Smooth muscle cell (in vitro differentiated cells): ENCODE measurements at regions not wholly inside any gene's neighbourhood (a gene's known extent, or its start where the extent isn't known, plus 50 kb on each side); places are given as distances from the start of the nearest gene placed in this dataset.

Experiments used
- DNase-seq: peaks from one replicate; lab custom pipeline; 2025; ENCODE audit not compliant: unreplicated experiment; lab: John Stamatoyannopoulos, UW
- H2AFZ ChIP-seq: fragments of 200-600 bp; sonication (generic); 2 replicates; pipeline ENCODE4 v1.6.0; 2016; ENCODE audit warnings: antibody characterized with exemption, low read depth, mild to moderate bottlenecking
- H3F3A ChIP-seq: fragments of 200-600 bp; sonication (generic); 2 replicates; pipeline ENCODE4 v1.6.0; 2017; ENCODE audit warnings: antibody characterized with exemption, low read depth
- H3K27ac ChIP-seq: fragments of 200-600 bp; sonication (generic); 2 replicates; pipeline ENCODE4 v1.5.1; 2016; ENCODE audit warnings: low read depth, mild to moderate bottlenecking
- H3K27me3 ChIP-seq: fragments of 200-600 bp; sonication (generic); 2 replicates; pipeline ENCODE4 v1.6.1; 2016; ENCODE audit warnings: low read depth, mild to moderate bottlenecking
- H3K36me3 ChIP-seq: fragments of 200-600 bp; sonication (generic); 2 replicates; pipeline ENCODE4 v1.5.1; 2016; ENCODE audit warnings: low read depth
- H3K4me1 ChIP-seq: fragments of 200-600 bp; sonication (generic); 2 replicates; pipeline ENCODE4 v1.5.1; 2016; ENCODE audit warnings: low read depth
- H3K4me2 ChIP-seq: fragments of 200-600 bp; sonication (generic); 2 replicates; pipeline ENCODE4 v1.6.0; 2016; ENCODE audit warnings: mild to moderate bottlenecking
- H3K4me3 ChIP-seq: fragments of 200-600 bp; sonication (generic); 2 replicates; pipeline ENCODE4 v1.5.1; 2016; ENCODE audit warnings: mild to moderate bottlenecking
- H3K79me2 ChIP-seq: fragments of 200-600 bp; sonication (generic); 2 replicates; pipeline ENCODE4 v1.6.0; 2016; ENCODE audit warnings: low read depth, mild to moderate bottlenecking
- H3K9ac ChIP-seq: fragments of 200-600 bp; sonication (generic); 2 replicates; pipeline ENCODE4 v1.6.0; 2016; ENCODE audit warnings: low read depth
- H3K9me3 ChIP-seq: fragments of 200-600 bp; sonication (generic); replicated peaks from 2 replicates; pipeline ENCODE4 v1.5.1; 2016; ENCODE audit warnings: low read depth
- H4K20me1 ChIP-seq: fragments of 200-600 bp; sonication (generic); 2 replicates; pipeline ENCODE4 v1.6.0; 2016; ENCODE audit warnings: low read depth
- WGBS: methylation state at CpG from one replicate; pipeline ENCODE4 v1.1.7; 2016; ENCODE audit warnings: low lambda C conversion rate; 5-methylcytosine and 5-hydroxymethylcytosine counted together
- TF ChIP-seq, protein P1 (sequence below): fragments of 200-600 bp; sonication (generic); IDR thresholded peaks from 2 replicates; pipeline ENCODE4 v1.5.1; 2017; ENCODE audit warnings: borderline replicate concordance, mild to moderate bottlenecking, antibody characterized with exemption; ENCODE audit not compliant: insufficient read depth, poor library complexity, severe bottlenecking

DNA sequence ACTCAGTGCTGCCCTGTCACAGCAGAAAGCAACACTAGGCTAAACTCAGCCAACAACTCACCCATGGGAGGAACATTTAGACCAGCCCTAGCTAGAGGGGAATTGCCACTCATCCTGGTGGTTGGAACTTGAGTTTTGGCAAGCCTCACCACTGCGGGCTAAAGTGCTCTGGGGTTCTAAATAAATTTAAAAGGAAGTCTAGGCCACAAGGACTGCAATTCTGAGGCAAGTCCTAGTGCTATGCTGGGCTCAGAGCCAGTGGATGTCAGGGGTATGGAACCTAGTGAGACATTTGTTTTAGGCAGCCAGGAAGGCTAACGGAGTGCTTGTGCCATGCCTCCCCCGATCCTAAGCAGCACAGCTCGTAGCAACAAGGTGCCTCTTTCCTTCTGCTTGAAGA is 78.0 kb downstream of the RGS13 start:
- Histone ChIP-seq H3K9ac (no peak overlapping the region), H3K4me3 (no peak overlapping the region), H3K4me1 (peaks cover 6% of the 10 kb centered on the region), H3F3A (no peaks in the 10 kb centered on the region), H3K4me2 (no peak overlapping the region), H3K79me2 (no peaks in the 10 kb centered on the region), H3K27me3 (no peaks in the 10 kb centered on the region), H4K20me1 (no peaks in the 10 kb centered on the region), H3K27ac (no peak overlapping the region), H2AFZ (no peak overlapping the region), H3K9me3 (no peaks in the 10 kb centered on the region), H3K36me3 (no peaks in the 10 kb centered on the region)
- 92% methylated on average over 4 of the region's 4 CpGs for WGBS
- TF ChIP-seq, protein P1, sequence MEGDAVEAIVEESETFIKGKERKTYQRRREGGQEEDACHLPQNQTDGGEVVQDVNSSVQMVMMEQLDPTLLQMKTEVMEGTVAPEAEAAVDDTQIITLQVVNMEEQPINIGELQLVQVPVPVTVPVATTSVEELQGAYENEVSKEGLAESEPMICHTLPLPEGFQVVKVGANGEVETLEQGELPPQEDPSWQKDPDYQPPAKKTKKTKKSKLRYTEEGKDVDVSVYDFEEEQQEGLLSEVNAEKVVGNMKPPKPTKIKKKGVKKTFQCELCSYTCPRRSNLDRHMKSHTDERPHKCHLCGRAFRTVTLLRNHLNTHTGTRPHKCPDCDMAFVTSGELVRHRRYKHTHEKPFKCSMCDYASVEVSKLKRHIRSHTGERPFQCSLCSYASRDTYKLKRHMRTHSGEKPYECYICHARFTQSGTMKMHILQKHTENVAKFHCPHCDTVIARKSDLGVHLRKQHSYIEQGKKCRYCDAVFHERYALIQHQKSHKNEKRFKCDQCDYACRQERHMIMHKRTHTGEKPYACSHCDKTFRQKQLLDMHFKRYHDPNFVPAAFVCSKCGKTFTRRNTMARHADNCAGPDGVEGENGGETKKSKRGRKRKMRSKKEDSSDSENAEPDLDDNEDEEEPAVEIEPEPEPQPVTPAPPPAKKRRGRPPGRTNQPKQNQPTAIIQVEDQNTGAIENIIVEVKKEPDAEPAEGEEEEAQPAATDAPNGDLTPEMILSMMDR: no peak
- no peak for DNase-seq

DNA sequence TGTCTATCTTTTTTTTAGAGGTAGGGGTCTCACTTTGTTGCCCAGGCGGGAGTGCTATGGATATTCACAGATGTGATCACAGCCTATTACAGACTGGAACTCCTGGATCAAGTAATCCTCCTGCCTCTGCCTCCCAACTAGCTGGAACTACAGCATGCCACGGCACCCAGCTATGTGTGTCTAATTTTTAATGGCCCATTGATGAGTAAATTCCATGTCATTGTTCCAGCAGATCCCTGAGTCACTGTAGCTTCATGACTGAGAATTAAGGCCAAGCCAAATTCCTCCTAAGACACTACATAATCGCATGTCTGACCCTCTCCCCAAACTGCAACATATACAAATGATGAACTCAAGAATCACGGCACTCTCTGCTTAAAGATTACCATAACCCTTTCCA is 84.2 kb upstream of the RGS2 start:
- TF ChIP-seq, protein P1: no peak
- no peak overlapping the region for H2AFZ ChIP-seq
- no peaks in the 10 kb centered on the region for H3K27me3 ChIP-seq
- no peak overlapping the region for H3K27ac ChIP-seq
- H3F3A ChIP-seq: no peaks in the 10 kb centered on the region
- no peak overlapping the region for H3K9ac ChIP-seq
- H3K9me3 ChIP-seq: peaks cover 8% of the 10 kb centered on the region
- no peaks in the 10 kb centered on the region for H3K36me3 ChIP-seq
- no peaks in the 10 kb centered on the region for H3K79me2 ChIP-seq
- H3K4me2 ChIP-seq: no peak overlapping the region
- no peaks in the 10 kb centered on the region for H3K4me1 ChIP-seq
- 81% methylated on average over 4 of the region's 4 CpGs for WGBS
- H3K4me3 ChIP-seq: no peak overlapping the region
- DNase-seq: no peak
- no peaks in the 10 kb centered on the region for H4K20me1 ChIP-seq

DNA sequence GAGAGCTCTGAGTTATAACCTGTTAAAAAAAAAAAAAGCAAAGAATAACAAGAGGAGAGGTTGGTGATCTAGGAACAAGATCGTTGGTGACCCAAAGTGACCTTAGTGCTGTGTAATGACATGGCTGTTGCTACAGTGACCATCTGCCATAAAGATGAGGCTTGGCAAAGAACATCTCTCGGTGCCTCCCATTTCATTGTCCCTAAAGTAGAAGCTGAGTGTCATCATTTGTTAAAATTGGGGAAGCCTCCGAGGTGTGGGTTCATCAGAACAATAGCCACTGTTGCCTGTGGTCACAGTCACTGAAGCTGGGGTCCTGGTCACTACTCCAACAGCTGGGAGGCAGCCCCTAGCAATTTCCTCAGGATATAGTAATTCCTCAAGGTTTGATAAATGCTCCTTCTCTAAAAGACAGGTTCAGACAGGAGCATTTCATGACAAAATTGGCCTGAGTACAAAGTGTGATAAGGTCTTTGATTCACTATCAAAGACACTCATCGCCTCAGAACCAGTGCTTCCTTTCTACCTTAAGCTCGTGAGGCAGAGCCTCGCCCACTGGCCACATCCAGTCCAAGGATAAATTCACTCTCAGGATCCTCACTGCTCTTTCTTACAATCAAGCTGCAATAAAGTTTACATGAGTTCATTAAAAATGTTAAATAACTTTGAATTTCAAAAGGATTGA is 81.9 kb upstream of the RGS2 start:
- Histone ChIP-seq H4K20me1 (no peaks in the 10 kb centered on the region), H2AFZ (no peak overlapping the region), H3K27ac (no peak overlapping the region), H3K4me1 (no peaks in the 10 kb centered on the region), H3K36me3 (no peaks in the 10 kb centered on the region), H3K79me2 (no peaks in the 10 kb centered on the region), H3K27me3 (no peaks in the 10 kb centered on the region), H3K4me3 (no peak overlapping the region), H3K9ac (no peak overlapping the region), H3K9me3 (no peaks in the 10 kb centered on the region), H3F3A (no peaks in the 10 kb centered on the region), H3K4me2 (no peak overlapping the region)
- TF ChIP-seq, protein P1: no peak
- WGBS: 93% methylated on average over 6 of the region's 6 CpGs
- no peak for DNase-seq

DNA sequence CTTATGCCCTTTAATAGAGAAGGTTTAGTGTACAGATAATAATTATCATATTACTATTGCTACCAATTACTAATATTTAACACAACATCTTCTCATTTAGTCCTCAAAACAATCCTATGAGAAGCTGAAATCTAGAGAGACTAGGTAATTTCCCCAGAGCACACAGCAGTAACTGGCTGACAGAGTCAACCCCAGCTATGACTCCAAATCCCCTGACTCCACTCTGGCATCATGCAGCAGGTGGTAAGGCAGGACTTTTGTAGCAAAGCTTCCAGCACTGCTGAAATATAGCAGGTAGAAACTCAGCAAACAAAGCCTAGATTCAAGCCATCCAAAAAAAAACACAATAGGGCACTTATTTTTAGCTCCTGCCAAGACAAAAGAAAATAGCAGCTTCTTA is 79.3 kb upstream of the RGS2 start:
- no peaks in the 10 kb centered on the region for H3K27me3 ChIP-seq
- H3K4me2 ChIP-seq: no peak overlapping the region
- H3K27ac ChIP-seq: no peak overlapping the region
- H3F3A ChIP-seq: no peaks in the 10 kb centered on the region
- H2AFZ ChIP-seq: no peak overlapping the region
- TF ChIP-seq, protein P1: no peak
- no peaks in the 10 kb centered on the region for H3K36me3 ChIP-seq
- H3K9ac ChIP-seq: no peak overlapping the region
- H3K9me3 ChIP-seq: no peaks in the 10 kb centered on the region
- H4K20me1 ChIP-seq: no peaks in the 10 kb centered on the region
- H3K79me2 ChIP-seq: no peaks in the 10 kb centered on the region
- no peak overlapping the region for H3K4me3 ChIP-seq
- no peaks in the 10 kb centered on the region for H3K4me1 ChIP-seq
- DNase-seq: no peak
